ENCODE measurements at regions not wholly inside any gene's neighbourhood (a gene's known extent, or its start where the extent isn't known, plus 50 kb on each side); places are given as distances from the start of the nearest gene placed in this dataset.
A peak's percentile ranks its signal among the peaks of the same experiment; 100 is the strongest.
"Not testable (repeated sequence)": the region's sequence is repeated elsewhere in the genome, so short reads cannot be mapped to it uniquely, and the experiment has no call there.

GRCh38 chr10:18735711-18736110, 76.5 kb downstream of the ARL5B start:
- no peak for DNase-seq

GRCh38 chr10:18737236-18737635, 78.0 kb downstream of the ARL5B start:
- no peak for DNase-seq

GRCh38 chr10:18737841-18738240, 78.6 kb downstream of the ARL5B start:
- no peak for DNase-seq

- no peak for DNase-seq
Observed at GRCh38 chr10:18738835-18739234, 79.6 kb downstream of the ARL5B start.

GRCh38 chr10:18743926-18744325, 84.7 kb downstream of the ARL5B start:
- DNase-seq, result no peak

GRCh38 chr10:18753312-18753895, 94.2 kb downstream of the ARL5B start:
- DNase-seq, result no peak

GRCh38 chr10:18759575-18759974, 100.3 kb downstream of the ARL5B start:
- no peak for DNase-seq

GRCh38 chr10:18760836-18761235, 101.6 kb downstream of the ARL5B start:
- no peak for DNase-seq

GRCh38 chr10:18767981-18768380, 108.8 kb downstream of the ARL5B start:
- DNase-seq, result no peak

GRCh38 chr10:18773180-18773579, 113.9 kb downstream of the ARL5B start:
- no peak for DNase-seq

- DNase-seq, result no peak
Observed at GRCh38 chr10:18777258-18777657, 118.0 kb downstream of the ARL5B start.

- no peak for DNase-seq
Observed at GRCh38 chr10:18786478-18786877, 127.2 kb downstream of the ARL5B start.

GRCh38 chr10:18793951-18794350, 134.7 kb downstream of the ARL5B start:
- peak; percentile 4 for DNase-seq

GRCh38 chr10:18795549-18795948, 136.3 kb downstream of the ARL5B start:
- no peak for DNase-seq

GRCh38 chr10:18797286-18797685, 138.1 kb downstream of the ARL5B start:
- no peak for DNase-seq

GRCh38 chr10:18822156-18822555, 162.9 kb downstream of the ARL5B start:
- no peak for DNase-seq

- DNase-seq, result no peak
Observed at GRCh38 chr10:18829259-18829658, 170.0 kb downstream of the ARL5B start.

GRCh38 chr10:18830277-18830676, 171.0 kb downstream of the ARL5B start:
- DNase-seq, result no peak

- DNase-seq, result not testable (repeated sequence)
Observed at GRCh38 chr10:18856623-18857022, 192.0 kb upstream of the MALRD1 start.

- no peak for DNase-seq
Observed at GRCh38 chr10:18859659-18860058, 188.9 kb upstream of the MALRD1 start.

- DNase-seq, result no peak
Observed at GRCh38 chr10:18860186-18860585, 188.4 kb upstream of the MALRD1 start.

GRCh38 chr10:18860631-18861240, 187.9 kb upstream of the MALRD1 start:
- no peak for DNase-seq

GRCh38 chr10:18861382-18861781, 187.2 kb upstream of the MALRD1 start:
- no peak for DNase-seq

- no peak for DNase-seq
Observed at GRCh38 chr10:18866852-18867251, 181.7 kb upstream of the MALRD1 start.

- DNase-seq, result no peak
Observed at GRCh38 chr10:18868919-18869318, 179.7 kb upstream of the MALRD1 start.

Data from NCI-H1105 treated with DMSO at 0.1 percent for 48 hours (cell line).